Naive thymus-derived CD4-positive, alpha-beta T cell (primary cell): ENCODE measurements at regions not wholly inside any gene's neighbourhood (a gene's known extent, or its start where the extent isn't known, plus 50 kb on each side); places are given as distances from the start of the nearest gene placed in this dataset.

Experiments used
- ATAC-seq: fragments of 150-1000 bp; cut with Tn5 transposase; 2 replicates; pipeline ENCODE4 v1.10.0; 2021; ENCODE audit warnings: mild to moderate bottlenecking, moderate library complexity
- CTCF ChIA-PET: fragments of 350-600 bp; sonication (Branson Sonifier 250); formaldehyde crosslinking; loops from one replicate; lab custom pipeline; 2021; ENCODE audit warnings: antibody characterized with exemption; lab: Charles Lee
- POLR2A ChIA-PET: fragments of 350-600 bp; sonication (Branson Sonifier 250); formaldehyde crosslinking; loops from one replicate; lab custom pipeline; 2021; ENCODE audit warnings: antibody characterized with exemption, inconsistent platforms; lab: Charles Lee
- DNase-seq, 9 donors: peaks; one replicate each; pipeline versions ENCODE4 v3.0.0 to v3.0.0-alpha.2; 2020 to 2022; ENCODE audit warnings: mixed read lengths in 1 of 9
- H3K27ac ChIP-seq: one replicate; pipeline ENCODE4 v1.7.0; 2013; ENCODE audit warnings: mild to moderate bottlenecking, low read depth, low read length, moderate library complexity
- H3K27me3 ChIP-seq, 2 donors: one replicate each; pipeline ENCODE4 v1.7.0; 2013; ENCODE audit warnings: low read length in 2 of 2, mild to moderate bottlenecking in 2 of 2, moderate library complexity in 2 of 2; ENCODE audit not compliant: control insufficient read depth in 2 of 2, insufficient read depth in 2 of 2
- H3K36me3 ChIP-seq, 3 experiments: 1 replicate in 2 of 3; 2 replicates in 1 of 3; pipeline ENCODE4 v1.7.0; 2013; ENCODE audit warnings: low read length in 3 of 3, mild to moderate bottlenecking in 3 of 3, moderate library complexity in 1 of 3; ENCODE audit not compliant: insufficient read depth in 3 of 3, control insufficient read depth in 2 of 3
- H3K4me1 ChIP-seq, 2 donors: one replicate each; pipeline ENCODE4 v1.7.0; 2013; ENCODE audit warnings: low read length in 2 of 2, mild to moderate bottlenecking in 2 of 2, moderate library complexity in 1 of 2; ENCODE audit not compliant: control insufficient read depth in 2 of 2, insufficient read depth in 2 of 2
- H3K4me3 ChIP-seq: 2 replicates; pipeline ENCODE4 v1.7.0; 2013; ENCODE audit warnings: mild to moderate bottlenecking, low read length
- H3K9me3 ChIP-seq, 3 experiments: 1 replicate in 2 of 3; 2 replicates in 1 of 3; pipeline ENCODE4 v1.7.0; 2013; ENCODE audit warnings: low read length in 3 of 3; ENCODE audit not compliant: control insufficient read depth in 2 of 3
- H3K27ac Mint-ChIP-seq, 9 donors: one replicate each; pipeline ENCODE4 v1.8.0; 2020 to 2022; ENCODE audit warnings: mixed read lengths in 9 of 9, mild to moderate bottlenecking in 8 of 9, moderate library complexity in 5 of 9, inconsistent platforms in 2 of 9
- H3K27me3 Mint-ChIP-seq, 5 donors: one replicate each; pipeline ENCODE4 v1.8.0; 2021 to 2022; ENCODE audit warnings: mixed read lengths in 5 of 5, mild to moderate bottlenecking in 1 of 5
- H3K36me3 Mint-ChIP-seq, 5 donors: one replicate each; pipeline ENCODE4 v1.8.0; 2020 to 2022; ENCODE audit warnings: mixed read lengths in 5 of 5, mild to moderate bottlenecking in 3 of 5, inconsistent platforms in 1 of 5
- H3K4me1 Mint-ChIP-seq, 7 donors: one replicate each; pipeline ENCODE4 v1.8.0; 2020 to 2022; ENCODE audit warnings: mixed read lengths in 7 of 7, mild to moderate bottlenecking in 3 of 7, inconsistent platforms in 1 of 7
- H3K4me3 Mint-ChIP-seq, 10 donors: one replicate each; pipeline ENCODE4 v1.8.0; 2020 to 2022; ENCODE audit warnings: mild to moderate bottlenecking in 10 of 10, mixed read lengths in 10 of 10, moderate library complexity in 6 of 10, inconsistent platforms in 2 of 10
- H3K9me3 Mint-ChIP-seq, 11 donors: one replicate each; pipeline ENCODE4 v1.8.0; 2020 to 2022; ENCODE audit warnings: mixed read lengths in 11 of 11, mild to moderate bottlenecking in 4 of 11, inconsistent platforms in 1 of 11, moderate library complexity in 1 of 11
- intact Hi-C, 2 donors: fragments of 100-400 bp; cut with micrococcal nuclease; formaldehyde crosslinking; loops; one replicate each; pipeline ENCODE4 v1.15.1; 2023

DNA sequence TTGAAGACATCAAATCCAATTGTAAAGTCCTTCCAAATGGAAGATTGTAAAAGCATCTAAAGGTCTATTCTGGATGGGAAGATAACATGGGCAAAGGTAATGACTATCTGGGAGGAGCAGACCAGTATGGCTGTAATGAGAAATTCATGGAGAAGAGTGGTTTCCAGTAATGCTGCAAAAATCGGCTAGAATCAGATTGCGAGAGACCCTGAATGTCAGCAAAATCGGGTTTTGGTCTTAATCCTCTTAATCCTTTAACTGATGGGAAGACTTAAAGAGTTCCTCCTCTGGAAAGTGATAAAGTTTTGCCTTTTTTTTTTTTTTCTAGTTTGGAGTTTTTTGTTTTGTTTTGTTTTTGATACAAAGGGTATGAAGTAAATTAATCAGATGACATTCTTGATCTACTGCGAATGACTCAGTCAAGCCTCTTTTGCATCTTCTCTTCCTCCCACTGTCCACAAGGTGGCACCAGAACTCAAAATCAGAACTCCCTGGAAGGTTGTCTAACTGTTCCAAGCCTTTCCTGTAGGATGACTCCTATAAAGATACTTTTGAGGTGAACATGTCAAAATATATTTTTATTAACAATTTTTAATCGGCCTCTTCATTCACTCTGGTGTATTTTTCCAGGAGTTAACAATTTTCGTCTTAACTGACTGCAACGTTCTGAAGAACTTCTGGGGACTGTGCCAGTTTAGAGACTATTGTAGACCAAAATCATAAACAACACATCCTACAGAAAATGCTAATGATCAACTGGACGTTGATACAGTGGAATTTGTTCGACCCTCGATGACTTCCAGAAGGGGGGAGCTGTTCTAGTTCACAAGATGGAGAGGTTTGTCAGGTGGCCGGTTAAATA is 213.3 kb upstream of the MIR17HG start:
- Histone ChIP-seq H3K9me3 (no peaks in the 10 kb centered on the region), H3K4me3 (no peak overlapping the region), H3K4me1 (no peaks in the 10 kb centered on the region), H3K36me3 (no peaks in the 10 kb centered on the region), H3K27me3 (no peaks in the 10 kb centered on the region), H3K27ac (no peak overlapping the region)
- ATAC-seq (peak; percentile 57), DNase-seq (peak in 5 of 9 donors; percentile 10 to 21 (median 20))
- CTCF ChIA-PET, result no interaction called here
- H3K27ac Mint-ChIP-seq, result no peak overlapping the region
- intact Hi-C loops, result loop anchor here (1.0 to 5.0 kb wide), 5 partner anchors 113 to 589 kb away; no protein-coding TSS in a partner anchor
- H3K27me3 Mint-ChIP-seq, result peaks cover 0 to 5% (median 0%) of the 10 kb centered on the region in 5 donors
- POLR2A ChIA-PET, result no interaction called here
- peaks cover 0 to 4% (median 0%) of the 10 kb centered on the region in 7 donors for H3K4me1 Mint-ChIP-seq
- H3K9me3 Mint-ChIP-seq, result no peaks in the 10 kb centered on the region
- H3K36me3 Mint-ChIP-seq, result no peaks in the 10 kb centered on the region
- H3K4me3 Mint-ChIP-seq, result no peak overlapping the region

DNA sequence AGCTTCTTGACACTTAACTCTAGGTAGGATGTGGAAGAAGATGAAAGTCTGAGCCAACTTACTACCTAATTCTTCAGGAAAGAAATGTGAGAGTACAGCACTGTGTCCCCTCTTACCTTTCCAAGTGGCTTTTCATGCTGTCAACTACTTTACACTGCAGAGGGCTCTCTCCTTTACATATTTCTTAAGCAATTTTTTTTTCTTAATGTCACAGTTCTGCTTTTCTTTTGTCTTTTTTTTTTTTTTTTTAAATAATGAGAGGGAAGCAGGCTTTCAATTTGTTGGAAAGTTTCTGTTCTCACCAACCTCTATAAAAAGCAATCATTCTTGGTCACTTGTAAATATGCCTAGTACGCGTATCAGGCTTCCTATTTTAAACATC is 212.7 kb upstream of the MIR17HG start:
- H3K27me3 Mint-ChIP-seq, result peaks cover 0 to 5% (median 0%) of the 10 kb centered on the region in 5 donors
- ChIA-PET POLR2A (no interaction called here), CTCF (no interaction called here)
- Histone ChIP-seq H3K27ac (no peak overlapping the region), H3K9me3 (no peaks in the 10 kb centered on the region), H3K4me3 (no peak overlapping the region), H3K36me3 (no peaks in the 10 kb centered on the region), H3K4me1 (no peaks in the 10 kb centered on the region), H3K27me3 (no peaks in the 10 kb centered on the region)
- no peak for ATAC-seq
- intact Hi-C loops, result loop anchor here (1.0 to 5.0 kb wide), 5 partner anchors 113 to 588 kb away; no protein-coding TSS in a partner anchor
- no peaks in the 10 kb centered on the region for H3K36me3 Mint-ChIP-seq
- H3K4me1 Mint-ChIP-seq, result peaks cover 0 to 4% (median 0%) of the 10 kb centered on the region in 7 donors
- H3K4me3 Mint-ChIP-seq, result no peak overlapping the region
- no peak overlapping the region for H3K27ac Mint-ChIP-seq
- DNase-seq, result no peak
- H3K9me3 Mint-ChIP-seq, result no peaks in the 10 kb centered on the region

DNA sequence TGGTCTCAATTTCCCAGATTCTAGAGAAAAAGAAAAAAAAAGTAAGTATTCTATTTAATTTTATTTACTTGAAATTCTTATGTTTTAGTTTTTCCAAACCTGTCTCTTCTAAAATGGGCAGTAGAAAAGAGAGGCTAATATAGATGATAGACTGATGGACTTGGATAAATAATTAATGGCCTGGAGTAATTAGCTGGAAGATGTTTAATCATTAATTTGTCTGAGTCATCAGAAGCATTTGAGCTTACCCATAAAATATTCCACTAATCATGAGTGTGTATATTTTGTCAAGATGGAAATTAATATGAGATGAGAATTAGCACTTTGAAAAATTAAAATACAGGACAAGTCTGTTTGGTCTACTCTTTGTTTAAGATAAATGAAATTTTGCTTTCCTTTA is 212.1 kb upstream of the MIR17HG start:
- Histone ChIP-seq H3K4me1 (no peaks in the 10 kb centered on the region), H3K27me3 (no peaks in the 10 kb centered on the region), H3K36me3 (no peaks in the 10 kb centered on the region), H3K9me3 (no peaks in the 10 kb centered on the region), H3K4me3 (no peak overlapping the region), H3K27ac (no peak overlapping the region)
- Mint-ChIP-seq H3K9me3 (no peaks in the 10 kb centered on the region), H3K27me3 (peaks cover 0 to 5% (median 0%) of the 10 kb centered on the region in 5 donors), H3K27ac (no peak overlapping the region), H3K4me3 (no peak overlapping the region), H3K4me1 (peaks cover 0 to 4% (median 0%) of the 10 kb centered on the region in 7 donors), H3K36me3 (no peaks in the 10 kb centered on the region)
- intact Hi-C loops, result loop anchor here in 1 of 2 donors (2.0 kb wide), 1 partner anchor 587 kb away; no protein-coding TSS in a partner anchor
- ChIA-PET CTCF (no interaction called here), POLR2A (no interaction called here)
- no peak for DNase-seq
- ATAC-seq, result no peak

DNA sequence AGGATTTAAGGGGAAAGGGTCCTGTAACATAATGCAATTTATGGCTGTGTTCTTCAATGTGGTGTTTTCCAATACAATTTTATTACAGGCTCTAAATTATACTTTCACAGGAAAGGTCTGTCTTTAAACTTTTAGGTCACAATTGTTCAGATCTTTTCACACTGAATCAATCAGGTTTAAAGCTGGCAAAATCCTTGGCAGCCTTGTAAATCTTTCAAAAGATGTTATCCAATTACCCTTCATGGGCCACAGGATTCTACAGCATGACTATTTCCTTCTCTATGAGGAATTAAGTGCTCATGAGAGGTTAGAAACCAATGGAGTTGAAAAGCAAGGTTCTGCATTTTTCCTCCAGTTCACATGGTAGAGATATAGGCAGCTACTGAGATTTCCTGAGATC is 211.5 kb upstream of the MIR17HG start:
- H3K4me1 ChIP-seq, result no peaks in the 10 kb centered on the region
- no peak for ATAC-seq
- no peak for DNase-seq
- no peak overlapping the region for H3K4me3 ChIP-seq
- H3K27me3 ChIP-seq, result no peaks in the 10 kb centered on the region
- Mint-ChIP-seq H3K4me1 (peaks cover 0 to 4% (median 0%) of the 10 kb centered on the region in 7 donors), H3K4me3 (no peak overlapping the region), H3K9me3 (no peaks in the 10 kb centered on the region), H3K27me3 (peaks cover 0 to 5% (median 0%) of the 10 kb centered on the region in 5 donors), H3K27ac (no peak overlapping the region), H3K36me3 (no peaks in the 10 kb centered on the region)
- intact Hi-C loops, result loop anchor here in 1 of 2 donors (2.0 kb wide), 1 partner anchor 587 kb away; no protein-coding TSS in a partner anchor
- ChIA-PET POLR2A (no interaction called here), CTCF (interaction anchor here (0.6 kb wide), 1 partner anchor 13 kb away, joined by 3 read pairs; no protein-coding TSS in a partner anchor)
- H3K36me3 ChIP-seq, result no peaks in the 10 kb centered on the region
- H3K27ac ChIP-seq, result no peak overlapping the region
- no peaks in the 10 kb centered on the region for H3K9me3 ChIP-seq

DNA sequence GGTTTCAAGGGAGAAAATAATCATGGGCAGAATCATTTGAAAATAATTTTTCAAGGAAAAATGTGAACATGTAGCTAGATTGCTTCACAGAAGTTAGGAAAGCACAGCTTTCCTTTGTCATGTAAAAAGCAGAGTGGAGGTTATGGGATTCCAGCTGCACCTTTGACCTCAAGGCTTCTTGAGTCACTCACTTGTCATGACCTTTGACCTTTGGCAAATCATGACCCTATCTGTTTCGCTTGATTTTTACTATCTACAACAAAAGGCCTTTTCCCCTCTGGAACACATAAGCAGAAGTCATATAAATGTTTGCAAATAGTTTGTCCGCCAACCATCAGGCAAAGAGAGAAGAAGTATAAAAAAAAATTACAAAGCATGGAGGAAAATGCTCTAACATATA is 210.7 kb upstream of the MIR17HG start:
- CTCF ChIA-PET, result no interaction called here
- H3K36me3 ChIP-seq, result no peaks in the 10 kb centered on the region
- DNase-seq, result no peak
- no peak overlapping the region for H3K4me3 Mint-ChIP-seq
- H3K4me1 ChIP-seq, result no peaks in the 10 kb centered on the region
- intact Hi-C loops, result no loop called here
- no peaks in the 10 kb centered on the region for H3K9me3 Mint-ChIP-seq
- H3K4me3 ChIP-seq, result no peak overlapping the region
- no peaks in the 10 kb centered on the region for H3K27me3 ChIP-seq
- H3K36me3 Mint-ChIP-seq, result no peaks in the 10 kb centered on the region
- no peak for ATAC-seq
- no peaks in the 10 kb centered on the region for H3K9me3 ChIP-seq
- no peak overlapping the region for H3K27ac Mint-ChIP-seq
- peaks cover 0 to 4% (median 0%) of the 10 kb centered on the region in 7 donors for H3K4me1 Mint-ChIP-seq
- H3K27ac ChIP-seq, result no peak overlapping the region
- peaks cover 0 to 5% (median 4%) of the 10 kb centered on the region in 5 donors for H3K27me3 Mint-ChIP-seq
- POLR2A ChIA-PET, result no interaction called here

DNA sequence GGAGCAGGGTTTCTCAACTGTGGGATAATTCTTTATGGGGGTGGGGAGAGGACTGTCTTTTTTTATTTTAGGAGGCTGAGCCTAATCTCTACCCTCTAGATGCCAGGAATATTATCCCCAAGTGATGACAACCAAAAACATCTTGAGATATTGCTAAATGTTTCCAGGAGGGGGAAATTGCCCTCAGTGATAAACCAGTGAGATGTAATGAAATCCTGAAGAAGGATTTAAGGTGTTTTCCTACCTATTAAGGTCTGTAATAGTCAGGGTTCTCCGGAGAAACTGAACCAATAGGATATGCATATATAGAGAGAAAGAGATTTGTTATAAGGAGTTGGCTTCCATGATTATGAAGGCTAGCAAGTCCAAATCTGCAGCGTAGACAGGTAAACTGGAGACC is 208.3 kb upstream of the MIR17HG start:
- Mint-ChIP-seq H3K27ac (no peak overlapping the region), H3K9me3 (no peaks in the 10 kb centered on the region), H3K4me1 (peaks cover 0 to 4% (median 0%) of the 10 kb centered on the region in 7 donors), H3K27me3 (peaks cover 3 to 10% (median 7%) of the 10 kb centered on the region in 5 donors), H3K36me3 (no peaks in the 10 kb centered on the region), H3K4me3 (no peak overlapping the region)
- DNase-seq, result no peak
- ChIA-PET CTCF (no interaction called here), POLR2A (no interaction called here)
- H3K27ac ChIP-seq, result no peak overlapping the region
- intact Hi-C loops, result no loop called here
- no peak for ATAC-seq
- no peaks in the 10 kb centered on the region for H3K27me3 ChIP-seq
- H3K4me1 ChIP-seq, result no peaks in the 10 kb centered on the region
- no peaks in the 10 kb centered on the region for H3K36me3 ChIP-seq
- no peaks in the 10 kb centered on the region for H3K9me3 ChIP-seq
- H3K4me3 ChIP-seq, result no peak overlapping the region
